MG63 (cell line): ENCODE measurements at regions not wholly inside any gene's neighbourhood (a gene's known extent, or its start where the extent isn't known, plus 50 kb on each side); places are given as distances from the start of the nearest gene placed in this dataset.
"Not testable (repeated sequence)": the region's sequence is repeated elsewhere in the genome, so short reads cannot be mapped to it uniquely, and the experiment has no call there.

ENCODE experiments used
- DNase-seq: peaks from one replicate; pipeline ENCODE4 v3.0.0-alpha.2; 2020
- H3K27me3 ChIP-seq: fragments of 250-450 bp; sonication (Bioruptor Pico); 2 replicates; pipeline ENCODE4 v1.5.1; 2020; ENCODE audit warnings: mild to moderate bottlenecking, moderate library complexity
- H3K36me3 ChIP-seq: fragments of 250-450 bp; sonication (Bioruptor Pico); 2 replicates; pipeline ENCODE4 v1.5.1; 2020; ENCODE audit warnings: mild to moderate bottlenecking, moderate library complexity
- H3K4me3 ChIP-seq: fragments of 250-450 bp; sonication (Bioruptor Pico); 2 replicates; pipeline ENCODE4 v1.5.1; 2020; ENCODE audit warnings: mild to moderate bottlenecking, moderate library complexity
- H3K9me3 ChIP-seq: fragments of 250-450 bp; sonication (Bioruptor Pico); 2 replicates; pipeline ENCODE4 v1.5.1; 2020; ENCODE audit warnings: mild to moderate bottlenecking, moderate library complexity

DNA sequence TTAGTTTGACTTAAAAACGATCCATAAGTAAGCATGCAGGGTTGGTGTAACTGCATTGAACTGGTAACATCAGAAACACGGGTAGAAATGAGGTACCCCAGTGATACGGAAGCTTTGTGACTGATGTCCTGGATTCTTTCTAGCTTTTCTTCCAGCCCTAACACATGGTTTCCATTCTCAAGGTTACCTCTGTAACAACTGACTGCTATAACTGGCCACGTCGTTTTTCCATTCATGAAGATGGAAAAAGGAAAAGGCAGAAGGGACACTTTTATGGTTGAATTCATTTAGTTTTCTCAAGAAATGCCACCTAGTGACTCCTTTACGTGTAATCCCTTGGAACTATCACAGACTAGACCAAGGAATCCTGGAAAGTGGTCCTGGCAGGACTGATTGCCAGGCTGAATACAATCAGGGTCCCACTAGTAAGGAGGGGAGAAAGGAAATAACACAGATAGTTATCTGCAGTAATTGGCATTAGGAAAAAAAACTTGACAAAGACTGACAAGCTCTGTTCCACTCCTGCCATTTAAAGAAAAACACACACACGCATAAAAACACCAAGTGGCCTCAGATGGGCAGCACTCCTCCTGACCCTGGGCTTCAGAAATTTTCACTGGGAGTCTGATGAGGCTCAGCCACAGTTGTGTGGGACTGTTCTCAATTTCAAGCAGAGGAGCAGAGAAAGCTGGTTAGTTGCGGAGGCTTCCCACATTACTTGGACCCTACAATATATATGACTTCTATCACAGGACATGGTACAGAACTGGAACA, 77.5 kb upstream of the ZNF169 start:
- no peaks in the 10 kb centered on the region for H3K9me3 ChIP-seq
- no peak for DNase-seq
- H3K4me3 ChIP-seq = no peak overlapping the region
- peaks cover 72% of the 10 kb centered on the region for H3K36me3 ChIP-seq
- H3K27me3 ChIP-seq = no peaks in the 10 kb centered on the region

DNA sequence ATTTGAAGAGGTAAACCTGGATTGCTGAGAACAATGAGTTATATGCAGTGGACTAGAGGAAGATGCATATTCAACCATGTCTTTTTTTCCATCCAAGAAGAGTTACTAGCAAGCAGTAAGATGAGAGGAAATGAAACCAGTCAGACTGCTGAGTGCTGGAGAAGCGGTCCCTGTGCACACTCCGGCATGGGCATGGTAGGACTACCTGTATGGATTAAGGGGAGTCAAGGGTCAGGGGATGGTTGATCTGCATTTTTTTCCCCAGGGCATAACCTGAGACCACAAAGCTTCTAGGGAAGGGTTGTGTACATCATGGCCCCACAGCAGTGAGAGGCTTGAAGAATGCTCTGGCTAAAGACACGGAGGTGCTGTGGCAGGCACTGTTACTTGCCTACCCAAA, 76.6 kb upstream of the ZNF169 start:
- DNase-seq = no peak
- Histone ChIP-seq H3K36me3 (peaks cover 68% of the 10 kb centered on the region), H3K4me3 (no peak overlapping the region), H3K27me3 (no peaks in the 10 kb centered on the region), H3K9me3 (peaks cover 3% of the 10 kb centered on the region; the same call in 1 of the 2 replicates)

DNA sequence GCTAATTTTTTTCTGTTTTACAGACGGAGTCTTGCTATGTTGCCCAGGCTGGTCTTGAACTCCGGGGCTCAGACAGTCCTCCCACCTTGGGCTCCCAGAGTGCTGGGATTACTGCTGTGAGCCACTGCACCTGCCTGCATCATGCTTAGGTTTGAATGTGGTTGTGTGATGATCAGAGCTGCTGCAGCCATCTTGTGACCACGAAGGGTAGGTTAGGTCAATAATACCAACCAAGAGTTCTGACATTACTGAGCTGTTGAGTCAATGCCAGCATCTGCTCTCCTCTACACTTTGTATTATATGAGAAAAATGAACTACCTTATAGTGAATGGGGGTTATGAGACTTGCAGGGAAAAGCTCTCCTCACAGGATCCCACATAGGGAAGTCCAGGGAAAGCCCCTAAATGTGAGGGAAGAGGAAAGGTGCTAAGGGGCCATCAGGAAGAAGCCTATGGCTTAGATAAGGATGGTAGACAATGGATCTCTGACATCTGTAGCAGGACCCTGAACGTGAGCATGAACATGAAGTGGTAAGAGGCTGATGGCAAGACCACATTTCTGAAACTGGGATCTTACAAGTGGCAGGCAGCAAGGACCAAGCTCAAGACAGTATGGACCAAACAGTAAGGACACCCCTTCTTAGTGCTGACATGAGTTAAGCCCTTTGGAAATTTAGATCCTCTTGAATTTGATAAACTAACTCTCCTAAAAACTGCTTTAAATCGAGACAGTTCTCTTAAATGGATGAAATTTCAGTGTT, 75.7 kb upstream of the ZNF169 start:
- DNase-seq = no peak
- Histone ChIP-seq H3K27me3 (no peaks in the 10 kb centered on the region), H3K9me3 (peaks cover 7% of the 10 kb centered on the region; the same call in 1 of the 2 replicates), H3K36me3 (peaks cover 65% of the 10 kb centered on the region), H3K4me3 (no peak overlapping the region)

DNA sequence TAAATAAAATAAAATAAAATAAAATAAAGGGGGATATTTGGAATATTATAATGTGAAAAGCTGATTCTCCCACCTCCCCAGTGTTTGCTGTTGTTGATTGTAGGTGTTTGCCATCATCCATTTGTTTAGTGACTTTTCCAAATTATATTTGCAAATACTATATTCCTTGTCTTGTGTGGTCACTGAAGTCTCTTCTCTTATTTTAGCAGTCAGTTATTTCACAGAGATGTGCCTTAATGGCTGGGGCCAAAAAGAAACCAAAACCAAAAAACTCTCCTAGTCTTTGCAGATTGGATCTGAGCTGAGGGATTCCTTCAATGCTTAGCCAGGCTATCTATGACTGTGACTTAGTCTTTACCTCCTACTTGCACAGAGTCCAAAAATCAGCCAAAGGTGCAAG, 70.9 kb upstream of the ZNF169 start:
- no peak for DNase-seq
- peaks cover 35% of the 10 kb centered on the region for H3K36me3 ChIP-seq

DNA sequence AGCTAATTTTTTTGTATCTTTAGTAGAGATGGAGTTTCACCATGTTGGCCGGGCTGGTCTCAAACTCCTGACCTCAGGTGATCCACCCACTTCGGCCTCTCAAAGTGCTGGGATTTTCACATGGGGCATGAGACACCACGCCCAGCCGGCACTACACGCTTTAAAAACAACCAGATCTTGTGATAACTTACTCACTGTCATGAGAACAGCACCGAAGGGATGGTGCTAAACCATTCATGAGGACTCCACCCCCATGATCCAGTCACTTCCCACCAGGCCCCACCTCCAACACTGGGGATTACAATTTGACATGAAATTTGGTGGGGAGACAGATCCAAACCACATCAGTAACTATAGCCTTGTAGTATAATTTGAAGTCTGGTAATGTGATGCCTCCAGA, 67.4 kb upstream of the ZNF169 start:
- H3K27me3 ChIP-seq, H3K4me3 ChIP-seq, DNase-seq: not testable (repeated sequence)
- peaks cover 24% of the 10 kb centered on the region for H3K36me3 ChIP-seq
- H3K9me3 ChIP-seq = peaks cover 19% of the 10 kb centered on the region

More for the DNA sequence above, 70.9 kb upstream of the ZNF169 start:
- H3K27me3 ChIP-seq = no peaks in the 10 kb centered on the region
- peaks cover 10% of the 10 kb centered on the region for H3K9me3 ChIP-seq
- H3K4me3 ChIP-seq = no peak overlapping the region

DNA sequence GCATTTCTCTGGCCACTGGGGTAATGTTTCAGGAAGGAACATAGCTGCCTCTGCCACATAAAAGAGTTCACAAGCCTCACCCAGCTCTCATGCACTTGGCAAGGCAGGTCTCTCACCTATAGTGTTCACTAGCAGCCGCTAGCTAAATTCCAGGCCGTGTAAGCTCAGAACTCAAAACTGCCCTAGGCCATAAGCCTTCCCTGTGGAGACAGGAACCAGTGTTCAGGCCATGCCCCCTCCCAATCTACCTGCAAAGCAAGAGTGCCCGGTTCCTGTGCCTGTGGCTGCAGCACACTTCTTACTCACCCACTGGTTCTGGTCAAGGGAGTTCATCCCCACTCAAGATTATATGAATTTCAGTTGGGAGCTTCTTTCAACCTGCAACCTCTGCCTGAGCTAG, 60.7 kb upstream of the ZNF169 start:
- H3K27me3 ChIP-seq = no peaks in the 10 kb centered on the region
- no peak for DNase-seq
- peaks cover 9% of the 10 kb centered on the region for H3K9me3 ChIP-seq
- no peak overlapping the region for H3K4me3 ChIP-seq
- peaks cover 5% of the 10 kb centered on the region for H3K36me3 ChIP-seq

DNA sequence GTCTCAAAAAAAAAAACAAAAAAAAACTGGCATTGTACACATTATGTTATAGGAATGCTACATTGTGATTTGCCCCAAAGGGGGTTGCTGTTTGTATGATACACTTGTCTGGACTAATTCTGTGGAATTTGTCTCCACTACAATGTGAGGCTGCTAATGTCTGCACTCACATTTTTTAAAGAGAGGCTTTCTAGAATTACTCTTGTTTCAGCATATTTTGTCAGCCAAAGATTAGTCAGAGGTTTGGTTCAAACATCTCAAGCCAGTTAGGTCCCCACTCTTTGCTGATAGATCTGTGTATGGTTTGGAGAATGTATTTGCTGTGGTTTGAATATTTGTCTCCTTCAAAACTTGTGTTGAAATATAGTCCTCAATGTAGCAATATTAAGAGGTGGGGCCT, 59.3 kb upstream of the ZNF169 start:
- Histone ChIP-seq H3K27me3 (no peaks in the 10 kb centered on the region), H3K36me3 (peaks cover 3% of the 10 kb centered on the region), H3K9me3 (peaks cover 3% of the 10 kb centered on the region), H3K4me3 (no peak overlapping the region)
- no peak for DNase-seq

DNA sequence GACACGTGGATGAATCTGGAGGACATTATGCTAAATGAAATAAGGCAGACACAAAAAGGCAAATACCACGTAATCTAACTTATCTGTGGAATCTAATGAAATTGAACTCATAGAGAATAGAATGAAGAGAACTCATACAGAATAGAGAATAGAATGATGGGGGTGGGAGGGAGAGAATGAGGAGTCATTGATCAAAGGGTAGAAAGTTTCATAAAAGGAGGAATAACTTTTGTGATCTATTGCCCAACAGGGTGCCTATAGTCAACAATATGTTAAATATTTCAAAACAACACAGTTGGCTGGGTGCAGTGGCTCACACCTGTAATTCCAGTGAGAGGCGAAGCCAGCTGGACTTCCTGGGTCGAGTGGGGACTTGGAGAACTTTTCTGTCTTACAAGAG, 54.9 kb upstream of the ZNF169 start:
- H3K27me3 ChIP-seq = no peaks in the 10 kb centered on the region
- no peak for DNase-seq

DNA sequence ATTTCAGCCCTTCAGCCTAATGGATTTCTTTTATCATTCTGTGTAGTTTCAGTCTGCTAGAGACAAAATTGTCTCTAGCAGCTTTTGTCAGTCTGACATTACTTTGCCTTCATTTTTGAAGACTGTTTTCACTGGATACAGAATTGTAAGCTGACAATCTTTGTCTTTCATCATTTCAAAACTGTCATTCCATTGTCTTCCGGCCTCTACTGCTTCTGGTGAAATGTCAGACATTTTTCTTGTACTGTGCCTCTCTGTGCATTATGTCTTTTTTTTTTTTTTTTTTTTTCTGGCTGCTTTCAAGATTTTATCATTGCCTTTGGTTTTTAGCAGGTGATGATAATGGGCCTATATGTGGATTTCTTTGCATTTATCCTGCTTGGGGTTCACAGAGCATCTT, 51.3 kb upstream of the ZNF169 start:
- Histone ChIP-seq H3K4me3 (no peak overlapping the region), H3K27me3 (no peaks in the 10 kb centered on the region), H3K9me3 (0 out of 2 replicates have a peak, but pooled peaks cover 3% of the 10 kb centered on the region), H3K36me3 (no peaks in the 10 kb centered on the region)
- DNase-seq = no peak

More for the DNA sequence above, 54.9 kb upstream of the ZNF169 start:
- Histone ChIP-seq H3K4me3 (no peak overlapping the region), H3K9me3 (0 out of 2 replicates have a peak, but pooled peaks cover 3% of the 10 kb centered on the region), H3K36me3 (no peaks in the 10 kb centered on the region)
